ENCODE measurements at regions not wholly inside any gene's neighbourhood (a gene's known extent, or its start where the extent isn't known, plus 50 kb on each side); places are given as distances from the start of the nearest gene placed in this dataset.

- no peak for TF ChIP-seq PRRX2 (CRISPR knock-in tag; IDR thresholded peaks at IDR 0.05)
- no peak for TF ChIP-seq JAZF1 (CRISPR knock-in tag; IDR thresholded peaks at IDR 0.05)
- TF ChIP-seq, protein P1, sequence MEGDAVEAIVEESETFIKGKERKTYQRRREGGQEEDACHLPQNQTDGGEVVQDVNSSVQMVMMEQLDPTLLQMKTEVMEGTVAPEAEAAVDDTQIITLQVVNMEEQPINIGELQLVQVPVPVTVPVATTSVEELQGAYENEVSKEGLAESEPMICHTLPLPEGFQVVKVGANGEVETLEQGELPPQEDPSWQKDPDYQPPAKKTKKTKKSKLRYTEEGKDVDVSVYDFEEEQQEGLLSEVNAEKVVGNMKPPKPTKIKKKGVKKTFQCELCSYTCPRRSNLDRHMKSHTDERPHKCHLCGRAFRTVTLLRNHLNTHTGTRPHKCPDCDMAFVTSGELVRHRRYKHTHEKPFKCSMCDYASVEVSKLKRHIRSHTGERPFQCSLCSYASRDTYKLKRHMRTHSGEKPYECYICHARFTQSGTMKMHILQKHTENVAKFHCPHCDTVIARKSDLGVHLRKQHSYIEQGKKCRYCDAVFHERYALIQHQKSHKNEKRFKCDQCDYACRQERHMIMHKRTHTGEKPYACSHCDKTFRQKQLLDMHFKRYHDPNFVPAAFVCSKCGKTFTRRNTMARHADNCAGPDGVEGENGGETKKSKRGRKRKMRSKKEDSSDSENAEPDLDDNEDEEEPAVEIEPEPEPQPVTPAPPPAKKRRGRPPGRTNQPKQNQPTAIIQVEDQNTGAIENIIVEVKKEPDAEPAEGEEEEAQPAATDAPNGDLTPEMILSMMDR (IDR thresholded peaks at IDR 0.05): no peak
- TF ChIP-seq TEAD1 (CRISPR knock-in tag; IDR thresholded peaks at IDR 0.05): no peak
- no peak for TF ChIP-seq ZNF425 (CRISPR knock-in tag; conservative IDR thresholded peaks at IDR 0.05)
These were observed 419.5 kb upstream of the DEPDC1 start for GRCh38 chr1:68916221-68916902.

Data from WTC11 (cell line).